Tibial nerve (tissue), 4 donors: ENCODE measurements at regions not wholly inside any gene's neighbourhood (a gene's known extent, or its start where the extent isn't known, plus 50 kb on each side); places are given as distances from the start of the nearest gene placed in this dataset.

Experiments used
- CTCF ChIP-seq, 5 experiments: fragments of 200-600 bp in 3 of 5; fragments of 450-650 bp in 2 of 5; sonication (generic) in 3 of 5; IDR thresholded peaks; one replicate each; pipeline ENCODE4 v1.5.1; 2016 to 2019; ENCODE audit warnings: antibody characterized with exemption in 5 of 5, mild to moderate bottlenecking in 3 of 5, moderate library complexity in 2 of 5
- EP300 ChIP-seq, 2 donors: sonication (generic); formaldehyde crosslinking; IDR thresholded peaks; one replicate each; pipeline ENCODE4 v1.6.1; 2017; ENCODE audit warnings: antibody characterized with exemption in 2 of 2, mild to moderate bottlenecking in 1 of 2
- POLR2A ChIP-seq, 2 donors: fragments of 450-650 bp; IDR thresholded peaks; one replicate each; pipeline ENCODE4 v1.6.1; 2017; ENCODE audit warnings: antibody characterized with exemption in 2 of 2, mild to moderate bottlenecking in 2 of 2, moderate library complexity in 2 of 2

GRCh38 chr4:127534041-127534825 is 98.5 kb upstream of the INTU start:
- no peak for TF ChIP-seq CTCF (IDR thresholded peaks at IDR 0.05)
- TF ChIP-seq EP300 (IDR thresholded peaks at IDR 0.05), result no peak
- TF ChIP-seq POLR2A (IDR thresholded peaks at IDR 0.05), result no peak
